GM12892 (cell line): ENCODE measurements at regions not wholly inside any gene's neighbourhood (a gene's known extent, or its start where the extent isn't known, plus 50 kb on each side); places are given as distances from the start of the nearest gene placed in this dataset.

Experiments
- DNase-seq: peaks from one replicate; pipeline ENCODE4 v3.0.0; 2011; ENCODE audit not compliant: insufficient read length
- FAIRE-seq: peaks from 2 replicates; lab custom pipeline; 2011; peaks lifted over from hg19 to GRCh38; lab: Jason Lieb, UNC
- POLR2A ChIP-seq: IDR thresholded peaks from 2 replicates; pipeline ENCODE4 v1.6.1; 2011; ENCODE audit warnings: low read depth, low read length, control low read depth
- POLR2AphosphoS5 ChIP-seq: IDR thresholded peaks from 2 replicates; pipeline ENCODE4 v1.6.1; 2011; ENCODE audit warnings: low read depth, low read length, control low read depth
- TAF1 ChIP-seq: IDR thresholded peaks from 2 replicates; pipeline ENCODE4 v1.6.1; 2011; ENCODE audit warnings: low read depth, mild to moderate bottlenecking, control low read depth, low read length, borderline replicate concordance

- TF ChIP-seq POLR2A (no peak), POLR2AphosphoS5 (no peak), TAF1 (no peak)
- DNase-seq (no peak), FAIRE-seq (no peak)
These were observed 220.1 kb downstream of the MYCN start for GRCh38 chr2:16160281-16161084.

GRCh38 chr2:16156411-16156810, 216.1 kb downstream of the MYCN start:
- FAIRE-seq, result no peak
- TF ChIP-seq POLR2A, result no peak
- no peak for TF ChIP-seq POLR2AphosphoS5
- TF ChIP-seq TAF1, result no peak
- no peak for DNase-seq

- FAIRE-seq, result no peak
- TF ChIP-seq POLR2A (no peak), POLR2AphosphoS5 (no peak), TAF1 (no peak)
These were observed 215.4 kb downstream of the MYCN start for GRCh38 chr2:16155766-16156165.

GRCh38 chr2:16155366-16155765, 215.0 kb downstream of the MYCN start:
- no peak for TF ChIP-seq POLR2A
- DNase-seq (no peak), FAIRE-seq (no peak)

More at GRCh38 chr2:16155766-16156165, 215.4 kb downstream of the MYCN start:
- no peak for DNase-seq

GRCh38 chr2:16154501-16155280, 214.3 kb downstream of the MYCN start:
- DNase-seq, result no peak
- TF ChIP-seq TAF1 (no peak), POLR2AphosphoS5 (no peak)
- FAIRE-seq, result no peak

- no peak for TF ChIP-seq TAF1
- TF ChIP-seq POLR2AphosphoS5, result no peak
- TF ChIP-seq POLR2A, result no peak
- FAIRE-seq (no peak), DNase-seq (no peak)
These were observed 213.7 kb downstream of the MYCN start for GRCh38 chr2:16154061-16154460.

GRCh38 chr2:16153754-16154035, 213.3 kb downstream of the MYCN start:
- no peak for TF ChIP-seq TAF1
- no peak for TF ChIP-seq POLR2AphosphoS5
- no peak for TF ChIP-seq POLR2A
- no peak for DNase-seq
- FAIRE-seq, result no peak

- TF ChIP-seq POLR2A (no peak), TAF1 (no peak)
- FAIRE-seq (no peak), DNase-seq (no peak)
These were observed 212.8 kb downstream of the MYCN start for GRCh38 chr2:16152928-16153753.

GRCh38 chr2:16152071-16152927, 211.9 kb downstream of the MYCN start:
- TF ChIP-seq POLR2A, result no peak
- no peak for TF ChIP-seq TAF1
- no peak for TF ChIP-seq POLR2AphosphoS5
- no peak for FAIRE-seq
- DNase-seq, result no peak

GRCh38 chr2:16151651-16152050, 211.3 kb downstream of the MYCN start:
- FAIRE-seq (no peak), DNase-seq (no peak)
- TF ChIP-seq TAF1 (no peak), POLR2AphosphoS5 (no peak)

- TF ChIP-seq POLR2AphosphoS5 (no peak), POLR2A (no peak), TAF1 (no peak)
- DNase-seq (no peak), FAIRE-seq (no peak)
These were observed 210.9 kb downstream of the MYCN start for GRCh38 chr2:16151281-16151570.
